A673 (cell line): ENCODE measurements at regions not wholly inside any gene's neighbourhood (a gene's known extent, or its start where the extent isn't known, plus 50 kb on each side); places are given as distances from the start of the nearest gene placed in this dataset.

Source experiments
- BruUV-seq: library from RNA; stranded (reverse); fragments of 400-500 nt; replicated peaks from 2 replicates; lab custom pipeline; 2021; lab: Mats Ljungman, UMichigan
- CTCF ChIA-PET: fragments of 300-600 bp; sonication (Branson Sonifier 250); formaldehyde crosslinking; loops from one replicate; lab custom pipeline; 2022; ENCODE audit warnings: antibody characterized with exemption; lab: Charles Lee
- POLR2A ChIA-PET: fragments of 300-600 bp; sonication (Branson Sonifier 250); formaldehyde crosslinking; loops from one replicate; lab custom pipeline; 2022; ENCODE audit warnings: antibody characterized with exemption; ENCODE audit not compliant: low non-redundant PET; lab: Charles Lee
- DNase-seq: peaks from one replicate; pipeline ENCODE4 v3.0.0-alpha.2; 2015; ENCODE audit warnings: low spot score
- H3K27ac ChIP-seq: fragments of 200-600 bp; sonication (generic); 2 replicates; pipeline ENCODE4 v1.5.1; 2016; ENCODE audit warnings: mixed run types, low read depth, mild to moderate bottlenecking, mixed read lengths, antibody characterized with exemption, low read length; ENCODE audit not compliant: poor library complexity, severe bottlenecking
- H3K27me3 ChIP-seq: fragments of 200-600 bp; sonication (generic); replicated peaks from 2 replicates; pipeline ENCODE4 v1.6.1; 2017; ENCODE audit warnings: mixed run types, low read depth, mild to moderate bottlenecking, mixed read lengths, antibody characterized with exemption, low read length; ENCODE audit not compliant: insufficient read depth, poor library complexity
- H3K36me3 ChIP-seq: fragments of 200-600 bp; sonication (generic); 2 replicates; pipeline ENCODE4 v1.6.1; 2016; ENCODE audit warnings: mixed run types, mild to moderate bottlenecking, mixed read lengths, antibody characterized with exemption, low read length; ENCODE audit not compliant: insufficient read depth, poor library complexity, severe bottlenecking
- H3K4me1 ChIP-seq: fragments of 200-600 bp; sonication (generic); 2 replicates; pipeline ENCODE4 v1.6.1; 2017; ENCODE audit warnings: mixed run types, mild to moderate bottlenecking, mixed read lengths, antibody characterized with exemption, low read length; ENCODE audit not compliant: insufficient read depth, poor library complexity, severe bottlenecking
- H3K4me3 ChIP-seq: fragments of 200-600 bp; sonication (generic); 2 replicates; pipeline ENCODE4 v1.5.1; 2016; ENCODE audit warnings: low read depth, mixed run types, mild to moderate bottlenecking, mixed read lengths, low read length; ENCODE audit not compliant: poor library complexity, severe bottlenecking
- H3K9me3 ChIP-seq: fragments of 200-600 bp; sonication (generic); 2 replicates; pipeline ENCODE4 v1.6.1; 2016; ENCODE audit warnings: mixed run types, low read depth, mild to moderate bottlenecking, mixed read lengths, antibody characterized with exemption, low read length; ENCODE audit not compliant: poor library complexity, severe bottlenecking
- CTCF ChIP-seq: fragments of 300-800, 200-600 bp; sonication (generic); conservative IDR thresholded peaks from 2 replicates; pipeline ENCODE4 v1.5.1; 2017; ENCODE audit warnings: low read depth, mild to moderate bottlenecking, antibody characterized with exemption, low read length, moderate library complexity, mixed read lengths
- EZH2 ChIP-seq: fragments of 200-600 bp; sonication (generic); IDR thresholded peaks from 2 replicates; pipeline ENCODE4 v1.6.1; 2017; ENCODE audit warnings: borderline replicate concordance, low read depth, mild to moderate bottlenecking, mixed read lengths, antibody characterized with exemption, low read length; ENCODE audit not compliant: poor library complexity, severe bottlenecking
- intact Hi-C: fragments of 100-400 bp; cut with micrococcal nuclease; formaldehyde crosslinking; loops from one replicate; pipeline ENCODE4 v1.10.0; 2022; ENCODE audit not compliant: unreplicated experiment

- Histone ChIP-seq H3K36me3 (no peaks in the 10 kb centered on the region), H3K27me3 (no peaks in the 10 kb centered on the region), H3K4me3 (no peak overlapping the region), H3K4me1 (no peaks in the 10 kb centered on the region), H3K9me3 (no peaks in the 10 kb centered on the region), H3K27ac (no peak overlapping the region)
- ChIA-PET POLR2A (no interaction called here), CTCF (no interaction called here)
- no TSS peak for BruUV-seq
- DNase-seq, result no peak
- TF ChIP-seq CTCF (no peak), EZH2 (no peak)
- intact Hi-C loops, result no loop called here
These were observed 200.5 kb downstream of the CPS1 start for GRCh38 chr2:210756855-210757254.

GRCh38 chr2:210762604-210763588, 206.5 kb downstream of the CPS1 start:
- ChIA-PET POLR2A (no interaction called here), CTCF (no interaction called here)
- Histone ChIP-seq H3K9me3 (no peaks in the 10 kb centered on the region), H3K4me1 (no peaks in the 10 kb centered on the region), H3K27ac (no peak overlapping the region), H3K4me3 (no peak overlapping the region), H3K27me3 (no peaks in the 10 kb centered on the region), H3K36me3 (no peaks in the 10 kb centered on the region)
- TF ChIP-seq EZH2 (no peak), CTCF (no peak)
- BruUV-seq, result no TSS peak
- no peak for DNase-seq
- intact Hi-C loops, result no loop called here

- ChIA-PET CTCF (no interaction called here), POLR2A (no interaction called here)
- Histone ChIP-seq H3K9me3 (no peaks in the 10 kb centered on the region), H3K36me3 (no peaks in the 10 kb centered on the region), H3K4me1 (no peaks in the 10 kb centered on the region), H3K4me3 (no peak overlapping the region), H3K27me3 (no peaks in the 10 kb centered on the region), H3K27ac (no peak overlapping the region)
- DNase-seq, result peak; percentile 28
- no TSS peak for BruUV-seq
- intact Hi-C loops, result no loop called here
- TF ChIP-seq EZH2, result no peak
- TF ChIP-seq CTCF, result no peak
These were observed 212.0 kb downstream of the CPS1 start for GRCh38 chr2:210768329-210768910.
